ENCODE measurements at regions not wholly inside any gene's neighbourhood (a gene's known extent, or its start where the extent isn't known, plus 50 kb on each side); places are given as distances from the start of the nearest gene placed in this dataset.

DNA sequence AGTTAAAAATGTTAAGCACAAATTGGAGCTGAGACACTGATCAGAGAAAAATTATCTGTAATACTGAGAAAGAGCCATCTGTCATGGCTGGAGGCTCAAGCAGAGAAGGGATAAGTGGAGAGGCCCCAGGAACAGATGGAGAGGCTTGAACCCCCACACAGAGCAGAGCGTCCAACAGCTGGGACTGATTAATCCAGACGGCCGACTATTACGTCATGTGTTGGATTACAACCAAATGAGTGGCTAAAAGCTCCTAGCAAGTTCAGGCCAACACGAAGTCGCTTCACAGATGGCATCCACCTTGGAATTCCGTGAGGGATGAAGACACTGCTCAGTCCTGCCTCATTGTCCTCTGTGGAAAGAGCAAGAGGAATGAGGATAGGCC, 57.7 kb upstream of the ATXN3L start:
- TF ChIP-seq, protein P1, sequence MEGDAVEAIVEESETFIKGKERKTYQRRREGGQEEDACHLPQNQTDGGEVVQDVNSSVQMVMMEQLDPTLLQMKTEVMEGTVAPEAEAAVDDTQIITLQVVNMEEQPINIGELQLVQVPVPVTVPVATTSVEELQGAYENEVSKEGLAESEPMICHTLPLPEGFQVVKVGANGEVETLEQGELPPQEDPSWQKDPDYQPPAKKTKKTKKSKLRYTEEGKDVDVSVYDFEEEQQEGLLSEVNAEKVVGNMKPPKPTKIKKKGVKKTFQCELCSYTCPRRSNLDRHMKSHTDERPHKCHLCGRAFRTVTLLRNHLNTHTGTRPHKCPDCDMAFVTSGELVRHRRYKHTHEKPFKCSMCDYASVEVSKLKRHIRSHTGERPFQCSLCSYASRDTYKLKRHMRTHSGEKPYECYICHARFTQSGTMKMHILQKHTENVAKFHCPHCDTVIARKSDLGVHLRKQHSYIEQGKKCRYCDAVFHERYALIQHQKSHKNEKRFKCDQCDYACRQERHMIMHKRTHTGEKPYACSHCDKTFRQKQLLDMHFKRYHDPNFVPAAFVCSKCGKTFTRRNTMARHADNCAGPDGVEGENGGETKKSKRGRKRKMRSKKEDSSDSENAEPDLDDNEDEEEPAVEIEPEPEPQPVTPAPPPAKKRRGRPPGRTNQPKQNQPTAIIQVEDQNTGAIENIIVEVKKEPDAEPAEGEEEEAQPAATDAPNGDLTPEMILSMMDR (IDR thresholded peaks at IDR 0.05), result no peak
- no peak for TF ChIP-seq ZFX (IDR thresholded peaks at IDR 0.05; ENCODE audit: borderline replicate concordance)
